Upper lobe of left lung (tissue), 6 donors: ENCODE measurements at regions not wholly inside any gene's neighbourhood (a gene's known extent, or its start where the extent isn't known, plus 50 kb on each side); places are given as distances from the start of the nearest gene placed in this dataset.

ENCODE experiments used
- ATAC-seq, 2 donors: fragments of 200-7000 bp; cut with Tn5 transposase; one replicate each; pipeline ENCODE4 v1.9.1; 2022; ENCODE audit warnings: mild to moderate bottlenecking in 2 of 2, moderate library complexity in 2 of 2; ENCODE audit not compliant: low FRiP score in 2 of 2
- DNase-seq, 2 donors: peaks; one replicate each; pipeline ENCODE4 v3.0.0-alpha.2; 2019 to 2020
- H3K27ac ChIP-seq, 4 donors: fragments of 200-600 bp; sonication (generic); one replicate each; pipeline ENCODE4 v1.5.1; 2016 to 2019
- H3K27me3 ChIP-seq, 4 donors: fragments of 200-600 bp; sonication (generic); one replicate each; pipeline ENCODE4 v1.5.1; 2017 to 2019
- H3K36me3 ChIP-seq, 4 donors: fragments of 200-600 bp; sonication (generic); one replicate each; pipeline ENCODE4 v1.5.1; 2016 to 2019
- H3K4me1 ChIP-seq, 4 donors: fragments of 200-600 bp; sonication (generic); one replicate each; pipeline ENCODE4 v1.5.1; 2018 to 2019
- H3K4me3 ChIP-seq, 4 donors: fragments of 200-600 bp; sonication (generic); one replicate each; pipeline ENCODE4 v1.5.1; 2017 to 2019; ENCODE audit warnings: mild to moderate bottlenecking in 2 of 4, moderate library complexity in 1 of 4
- H3K9me3 ChIP-seq, 4 donors: fragments of 200-600 bp; sonication (generic); one replicate each; pipeline ENCODE4 v1.5.1; 2018 to 2019
- CTCF ChIP-seq, 6 experiments: fragments of 450-650 bp in 4 of 6; fragments of 200-600 bp in 2 of 6; sonication (generic) in 2 of 6; IDR thresholded peaks; one replicate each; pipeline ENCODE4 v1.5.1; 2016 to 2019; ENCODE audit warnings: antibody characterized with exemption in 6 of 6
- EP300 ChIP-seq, 4 donors: sonication (generic); formaldehyde crosslinking; IDR thresholded peaks; one replicate each; pipeline ENCODE4 v1.5.1; 2017; ENCODE audit warnings: antibody characterized with exemption in 4 of 4, control low read depth in 2 of 4
- POLR2A ChIP-seq, 4 donors: fragments of 450-650 bp; IDR thresholded peaks; one replicate each; pipeline ENCODE4 v1.5.1; 2016 to 2017; ENCODE audit warnings: antibody characterized with exemption in 4 of 4, mild to moderate bottlenecking in 2 of 4
- POLR2AphosphoS5 ChIP-seq, 2 donors: sonication (generic); formaldehyde crosslinking; IDR thresholded peaks; one replicate each; pipeline ENCODE4 v1.5.1; 2017; ENCODE audit warnings: antibody characterized with exemption in 2 of 2
- WGBS, 2 donors: methylation state at CpG; one replicate each; pipeline ENCODE4 v1.1.5; 2017 to 2018; 5-methylcytosine and 5-hydroxymethylcytosine counted together
- donor health status: DM: no; HTN: no; CAD: no; lungs with moderate emphysema.
- donor health status: DM: no; HTN: yes; CAD: no; lungs with severe emphysema.

GRCh38 chr4:1563768-1564485 lies 120.2 kb downstream of the FAM53A start:
- DNase-seq (peak in 1 of 2 donors; percentile 73), ATAC-seq (no peak)
- Histone ChIP-seq H3K4me1 (peaks cover 0 to 4% (median 0%) of the 10 kb centered on the region in 4 donors), H3K9me3 (no peaks in the 10 kb centered on the region), H3K27me3 (peaks cover 0 to 17% (median 0%) of the 10 kb centered on the region in 4 donors), H3K4me3 (no peak overlapping the region), H3K36me3 (no peaks in the 10 kb centered on the region), H3K27ac (no peak overlapping the region)
- WGBS, 2 donors, result 63 to 69% methylated on average over 17 to 20 of the region's 20 CpGs
- TF ChIP-seq POLR2A (IDR thresholded peaks at IDR 0.05), result no peak
- TF ChIP-seq CTCF (IDR thresholded peaks at IDR 0.05), result no peak
- TF ChIP-seq POLR2AphosphoS5 (IDR thresholded peaks at IDR 0.05), result no peak
- TF ChIP-seq EP300 (IDR thresholded peaks at IDR 0.05), result no peak

- 50 to 79% methylated on average over 2 to 9 of the region's 9 CpGs for WGBS, 2 donors
- DNase-seq (peak in 1 of 2 donors; percentile 33), ATAC-seq (no peak)
- Histone ChIP-seq H3K4me1 (no peaks in the 10 kb centered on the region), H3K27ac (no peak overlapping the region), H3K9me3 (no peaks in the 10 kb centered on the region), H3K4me3 (no peak overlapping the region), H3K27me3 (peaks cover 0 to 13% (median 0%) of the 10 kb centered on the region in 4 donors), H3K36me3 (no peaks in the 10 kb centered on the region)
- TF ChIP-seq POLR2AphosphoS5 (IDR thresholded peaks at IDR 0.05) (no peak), EP300 (IDR thresholded peaks at IDR 0.05) (no peak), POLR2A (IDR thresholded peaks at IDR 0.05) (no peak), CTCF (IDR thresholded peaks at IDR 0.05) (no peak)
These were observed 120.9 kb downstream of the FAM53A start for GRCh38 chr4:1563241-1563640.

- Histone ChIP-seq H3K4me3 (no peak overlapping the region), H3K27me3 (peaks cover 0 to 13% (median 0%) of the 10 kb centered on the region in 4 donors), H3K27ac (no peak overlapping the region), H3K36me3 (no peaks in the 10 kb centered on the region), H3K9me3 (no peaks in the 10 kb centered on the region), H3K4me1 (no peaks in the 10 kb centered on the region)
- WGBS, 2 donors, result 76 to 82% methylated on average over 11 to 12 of the region's 12 CpGs
- ATAC-seq, result no peak
- DNase-seq, result no peak
- TF ChIP-seq POLR2AphosphoS5 (IDR thresholded peaks at IDR 0.05) (no peak), EP300 (IDR thresholded peaks at IDR 0.05) (no peak), CTCF (IDR thresholded peaks at IDR 0.05) (no peak), POLR2A (IDR thresholded peaks at IDR 0.05) (no peak)
These were observed 121.3 kb downstream of the FAM53A start for GRCh38 chr4:1562771-1563170.

- ATAC-seq (no peak), DNase-seq (peak in 1 of 2 donors; percentile 74)
- 57 to 90% methylated on average over 2 to 19 of the region's 19 CpGs for WGBS, 2 donors
- Histone ChIP-seq H3K4me3 (no peak overlapping the region), H3K36me3 (no peaks in the 10 kb centered on the region), H3K4me1 (no peaks in the 10 kb centered on the region), H3K27me3 (peaks cover 0 to 10% (median 0%) of the 10 kb centered on the region in 4 donors), H3K27ac (no peak overlapping the region), H3K9me3 (no peaks in the 10 kb centered on the region)
- TF ChIP-seq POLR2A (IDR thresholded peaks at IDR 0.05) (no peak), POLR2AphosphoS5 (IDR thresholded peaks at IDR 0.05) (no peak), CTCF (IDR thresholded peaks at IDR 0.05) (no peak), EP300 (IDR thresholded peaks at IDR 0.05) (no peak)
These were observed 121.7 kb downstream of the FAM53A start for GRCh38 chr4:1562371-1562770.
